Rectal smooth muscle tissue (tissue), 1 donor: ENCODE measurements at regions not wholly inside any gene's neighbourhood (a gene's known extent, or its start where the extent isn't known, plus 50 kb on each side); places are given as distances from the start of the nearest gene placed in this dataset.

Source experiments
- H3K27ac ChIP-seq: one replicate; pipeline ENCODE4 v1.7.0; 2013; ENCODE audit warnings: low read depth, low read length, inconsistent platforms
- H3K27me3 ChIP-seq: one replicate; pipeline ENCODE4 v1.7.0; 2013; ENCODE audit warnings: low read length; ENCODE audit not compliant: control insufficient read depth, insufficient read depth
- H3K36me3 ChIP-seq: one replicate; pipeline ENCODE4 v1.7.0; 2013; ENCODE audit warnings: low read length; ENCODE audit not compliant: control insufficient read depth, insufficient read depth
- H3K4me1 ChIP-seq: one replicate; pipeline ENCODE4 v1.7.0; 2013; ENCODE audit warnings: low read length; ENCODE audit not compliant: control insufficient read depth, insufficient read depth
- H3K4me3 ChIP-seq: one replicate; pipeline ENCODE4 v1.7.0; 2013; ENCODE audit warnings: low read length
- H3K9ac ChIP-seq: one replicate; pipeline ENCODE4 v1.7.0; 2013; ENCODE audit warnings: low read length

- no peak overlapping the region for H3K27ac ChIP-seq
Observed at GRCh38 chr6:167679790-167680604, 146.7 kb upstream of the AFDN start.

DNA sequence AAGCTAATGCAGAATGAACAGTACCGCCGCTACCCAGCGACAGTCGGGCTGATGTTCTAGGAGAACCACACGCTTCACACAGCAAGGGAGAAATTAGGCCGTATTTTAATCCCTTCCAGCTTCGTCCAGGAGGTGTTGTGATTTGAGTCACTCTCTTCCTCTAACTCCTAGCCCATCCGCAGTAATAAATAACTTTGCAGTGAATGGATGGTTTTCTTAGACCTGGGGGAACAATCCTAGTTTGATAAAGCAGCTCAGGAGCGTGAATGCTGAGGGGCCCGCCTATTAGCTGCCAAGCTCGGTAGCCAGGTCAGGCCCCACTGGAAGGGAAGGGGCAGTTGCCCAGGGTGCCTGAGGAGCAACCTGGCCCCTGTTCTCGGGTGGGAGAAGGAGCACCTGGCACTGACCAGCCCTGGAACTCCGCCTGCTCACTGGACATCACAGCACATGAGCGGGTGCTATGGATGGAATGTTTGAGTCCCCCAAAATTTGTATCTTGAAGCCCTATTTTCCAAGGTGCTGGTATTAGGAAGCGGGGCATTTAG is 146.0 kb upstream of the AFDN start:
- H3K36me3 ChIP-seq: no peaks in the 10 kb centered on the region
- H3K4me3 ChIP-seq: no peak overlapping the region
- no peak overlapping the region for H3K9ac ChIP-seq
- H3K4me1 ChIP-seq: peaks cover 4% of the 10 kb centered on the region
- no peak overlapping the region for H3K27ac ChIP-seq
- H3K27me3 ChIP-seq: peaks cover 5% of the 10 kb centered on the region

More at GRCh38 chr6:167679790-167680604, 146.7 kb upstream of the AFDN start:
- H3K4me3 ChIP-seq: no peak overlapping the region
- no peak overlapping the region for H3K9ac ChIP-seq
- peaks cover 5% of the 10 kb centered on the region for H3K27me3 ChIP-seq
- H3K36me3 ChIP-seq: no peaks in the 10 kb centered on the region
- peaks cover 4% of the 10 kb centered on the region for H3K4me1 ChIP-seq

- peaks cover 4% of the 10 kb centered on the region for H3K4me1 ChIP-seq
- H3K27me3 ChIP-seq: peaks cover 5% of the 10 kb centered on the region
- no peak overlapping the region for H3K4me3 ChIP-seq
- no peaks in the 10 kb centered on the region for H3K36me3 ChIP-seq
- no peak overlapping the region for H3K27ac ChIP-seq
- H3K9ac ChIP-seq: no peak overlapping the region
Observed at GRCh38 chr6:167682125-167682524, 144.6 kb upstream of the AFDN start.

DNA sequence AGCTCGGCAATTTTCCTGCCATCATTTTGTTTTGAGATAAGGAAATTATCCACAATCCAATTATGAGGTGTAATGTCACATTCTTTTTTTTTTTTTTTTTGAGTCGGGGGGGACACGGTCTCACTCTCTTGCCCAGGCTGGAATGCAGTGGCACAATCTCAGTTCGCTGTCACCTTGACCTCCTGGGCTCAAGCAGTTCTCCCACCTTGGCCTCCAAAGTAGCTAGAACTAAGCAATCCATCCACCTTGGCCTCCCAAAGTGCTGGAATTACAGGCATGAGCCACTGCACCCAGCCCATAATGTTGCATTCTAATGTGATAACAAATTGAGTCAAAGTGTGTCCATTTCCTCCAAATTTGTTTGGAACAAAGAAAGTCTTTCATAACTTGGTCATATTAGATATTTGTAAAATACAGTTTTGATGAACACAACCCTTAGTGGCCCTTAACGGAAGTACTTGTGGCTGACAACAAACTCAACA is 144.1 kb upstream of the AFDN start:
- Histone ChIP-seq H3K27me3 (peaks cover 5% of the 10 kb centered on the region), H3K36me3 (no peaks in the 10 kb centered on the region), H3K4me3 (no peak overlapping the region), H3K9ac (no peak overlapping the region), H3K4me1 (peaks cover 4% of the 10 kb centered on the region), H3K27ac (no peak overlapping the region)

- Histone ChIP-seq H3K27ac (no peak overlapping the region), H3K27me3 (peaks cover 1% of the 10 kb centered on the region), H3K4me1 (peaks cover 4% of the 10 kb centered on the region), H3K9ac (no peak overlapping the region), H3K4me3 (no peak overlapping the region), H3K36me3 (no peaks in the 10 kb centered on the region)
Observed at GRCh38 chr6:167683028-167683862, 143.5 kb upstream of the AFDN start.

DNA sequence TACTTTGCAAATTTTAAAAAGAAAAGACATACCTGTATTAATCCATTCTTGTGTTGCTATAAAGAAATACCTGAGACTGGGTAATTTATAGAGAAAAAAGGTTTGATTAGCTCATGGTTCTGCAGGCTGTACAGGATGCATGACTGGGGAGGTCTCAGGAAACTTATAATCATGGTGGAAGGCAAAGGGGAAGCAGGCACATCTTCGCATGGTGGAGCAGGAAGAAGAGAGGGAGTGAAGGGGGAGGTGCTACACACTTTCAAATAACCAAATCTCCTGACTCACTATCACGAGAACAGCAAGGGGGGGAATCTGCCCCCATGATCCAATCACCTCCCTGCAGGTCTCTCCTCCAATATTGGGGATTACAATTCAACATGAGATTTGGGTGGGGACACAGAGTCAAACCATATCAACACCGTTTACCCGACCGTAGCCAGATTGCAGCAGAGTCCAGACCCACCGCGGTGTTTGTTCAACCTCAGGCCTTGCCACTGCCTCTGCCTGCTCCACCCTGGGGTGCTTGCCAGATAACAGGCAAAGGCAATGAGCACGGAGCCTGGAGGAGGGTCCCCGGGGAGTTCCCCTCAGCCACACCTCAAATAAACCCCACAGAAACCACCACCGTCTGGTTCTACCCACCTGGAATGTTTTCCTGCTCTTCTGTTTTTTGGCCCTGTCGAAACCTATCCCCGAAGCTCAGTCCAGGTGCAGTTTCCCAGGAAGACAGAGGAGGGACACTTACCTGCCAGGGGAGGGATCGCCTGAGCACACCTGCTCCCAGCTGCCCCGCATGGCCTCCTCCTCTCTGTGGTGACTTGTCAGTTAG is 142.2 kb upstream of the AFDN start:
- no peak overlapping the region for H3K4me3 ChIP-seq
- H3K36me3 ChIP-seq: no peaks in the 10 kb centered on the region
- H3K27me3 ChIP-seq: no peaks in the 10 kb centered on the region
- H3K9ac ChIP-seq: no peak overlapping the region
- peaks cover 4% of the 10 kb centered on the region for H3K4me1 ChIP-seq
- H3K27ac ChIP-seq: no peak overlapping the region

DNA sequence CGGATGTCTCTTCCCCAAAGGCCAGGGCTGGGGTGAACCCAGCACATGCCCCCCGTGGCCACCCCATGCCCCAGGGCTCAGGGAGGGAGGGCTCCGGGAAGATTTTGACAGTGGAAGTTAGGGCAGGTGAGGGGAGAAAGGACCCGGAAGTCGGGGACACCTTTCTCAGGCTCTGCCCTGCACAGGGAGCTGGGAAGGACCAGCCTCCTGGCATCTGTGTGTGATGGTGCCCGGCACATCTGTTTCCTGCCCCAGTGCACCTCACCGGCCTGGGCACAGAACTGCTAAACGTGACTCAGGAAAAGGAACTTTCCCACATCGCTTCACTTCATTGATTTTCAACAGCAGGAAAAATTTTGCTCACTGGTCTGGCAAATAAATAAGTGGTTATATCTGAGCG is 141.1 kb upstream of the AFDN start:
- Histone ChIP-seq H3K4me1 (peaks cover 4% of the 10 kb centered on the region), H3K36me3 (no peaks in the 10 kb centered on the region), H3K9ac (no peak overlapping the region), H3K27ac (no peak overlapping the region), H3K27me3 (no peaks in the 10 kb centered on the region), H3K4me3 (no peak overlapping the region)

DNA sequence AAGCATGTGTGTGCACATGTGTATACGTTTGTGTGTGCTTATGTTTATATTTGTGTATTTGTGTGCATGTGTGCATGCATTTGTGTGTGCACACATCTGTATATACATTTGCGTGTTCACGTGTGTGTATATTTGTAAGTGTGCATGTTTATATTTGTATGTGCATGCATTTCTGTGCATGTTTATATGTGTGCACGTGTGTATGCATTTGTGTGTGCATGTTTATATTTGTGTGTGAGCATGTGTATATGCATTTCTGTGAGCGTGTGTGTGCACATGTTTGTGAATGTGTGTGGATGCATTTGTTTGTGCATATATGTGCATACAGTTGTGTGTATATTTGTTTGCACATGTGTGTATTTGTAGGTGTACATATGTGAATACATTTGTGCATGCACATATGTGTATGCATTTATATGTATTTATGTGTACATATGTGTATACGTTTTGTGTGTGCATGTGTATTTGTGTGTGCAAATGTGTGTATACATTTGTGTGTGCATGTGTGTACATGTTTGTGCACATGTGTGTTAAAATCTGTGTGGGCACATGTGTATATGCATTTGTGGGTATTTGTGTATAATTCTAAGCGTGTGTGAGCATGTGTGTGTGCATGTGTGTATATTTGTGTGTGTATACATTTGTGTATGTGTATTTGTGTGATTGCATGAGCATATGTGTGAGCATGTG is 140.4 kb upstream of the AFDN start:
- Histone ChIP-seq H3K27me3 (no peaks in the 10 kb centered on the region), H3K27ac (no peak overlapping the region), H3K36me3 (no peaks in the 10 kb centered on the region), H3K9ac (no peak overlapping the region), H3K4me1 (peaks cover 4% of the 10 kb centered on the region), H3K4me3 (no peak overlapping the region)

DNA sequence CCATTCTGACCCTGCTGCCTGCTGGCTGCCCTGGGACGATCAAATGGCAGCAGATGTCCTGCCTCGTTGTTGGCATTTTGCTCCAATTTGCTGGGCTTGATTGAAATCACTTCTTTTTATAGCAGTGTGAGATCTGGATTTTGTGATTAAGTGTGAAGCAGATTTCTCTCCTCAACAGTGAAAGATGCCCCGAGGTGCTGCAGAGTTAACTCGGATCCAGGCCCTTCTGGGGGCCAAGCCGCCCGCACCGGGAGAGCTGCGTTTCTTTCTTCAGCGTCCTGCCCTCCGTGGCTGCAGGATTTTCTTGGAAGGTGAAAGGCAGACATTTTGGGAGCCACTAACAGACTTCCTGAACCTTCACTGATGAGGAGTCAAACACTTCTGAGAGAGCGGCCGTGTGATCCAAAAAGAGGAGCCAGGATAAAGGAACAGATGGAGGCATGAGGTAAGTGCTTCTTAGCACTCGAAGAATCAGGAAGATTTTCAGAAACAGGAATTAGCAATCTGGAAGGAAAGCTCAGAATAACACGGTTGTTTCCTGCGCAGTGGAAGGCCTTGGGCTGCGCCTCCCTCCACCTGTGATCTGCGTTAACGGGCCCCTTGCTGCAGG is 139.5 kb upstream of the AFDN start:
- peaks cover 4% of the 10 kb centered on the region for H3K4me1 ChIP-seq
- H3K4me3 ChIP-seq: no peak overlapping the region
- no peaks in the 10 kb centered on the region for H3K27me3 ChIP-seq
- H3K36me3 ChIP-seq: no peaks in the 10 kb centered on the region
- H3K27ac ChIP-seq: no peak overlapping the region
- H3K9ac ChIP-seq: no peak overlapping the region

- Histone ChIP-seq H3K4me1 (peaks cover 3% of the 10 kb centered on the region), H3K27me3 (no peaks in the 10 kb centered on the region), H3K9ac (no peak overlapping the region), H3K27ac (no peak overlapping the region), H3K4me3 (no peak overlapping the region), H3K36me3 (no peaks in the 10 kb centered on the region)
Observed at GRCh38 chr6:167688123-167688522, 138.6 kb upstream of the AFDN start.

DNA sequence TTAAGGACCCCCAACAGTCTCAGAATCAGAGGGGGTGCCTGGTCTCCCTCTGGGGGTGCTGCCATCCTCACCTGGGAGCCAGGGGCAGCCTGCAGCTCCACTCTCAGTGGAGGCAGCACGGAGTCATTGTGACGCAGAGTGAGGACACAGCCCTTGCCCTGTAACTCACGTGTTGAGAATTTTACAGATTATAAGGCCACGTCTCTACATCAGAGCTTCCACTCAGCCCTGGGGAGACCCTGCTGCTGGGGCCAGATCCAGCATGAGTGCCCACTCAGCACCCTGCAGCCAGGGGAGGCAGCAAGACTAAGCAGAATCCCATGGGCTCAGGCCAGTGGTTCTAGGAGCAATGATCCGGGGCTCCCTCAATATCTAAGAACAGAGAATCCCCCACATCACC is 137.4 kb upstream of the AFDN start:
- no peak overlapping the region for H3K27ac ChIP-seq
- no peak overlapping the region for H3K4me3 ChIP-seq
- no peaks in the 10 kb centered on the region for H3K4me1 ChIP-seq
- H3K36me3 ChIP-seq: no peaks in the 10 kb centered on the region
- no peaks in the 10 kb centered on the region for H3K27me3 ChIP-seq
- H3K9ac ChIP-seq: no peak overlapping the region
